ENCODE measurements at regions not wholly inside any gene's neighbourhood (a gene's known extent, or its start where the extent isn't known, plus 50 kb on each side); places are given as distances from the start of the nearest gene placed in this dataset.

DNA sequence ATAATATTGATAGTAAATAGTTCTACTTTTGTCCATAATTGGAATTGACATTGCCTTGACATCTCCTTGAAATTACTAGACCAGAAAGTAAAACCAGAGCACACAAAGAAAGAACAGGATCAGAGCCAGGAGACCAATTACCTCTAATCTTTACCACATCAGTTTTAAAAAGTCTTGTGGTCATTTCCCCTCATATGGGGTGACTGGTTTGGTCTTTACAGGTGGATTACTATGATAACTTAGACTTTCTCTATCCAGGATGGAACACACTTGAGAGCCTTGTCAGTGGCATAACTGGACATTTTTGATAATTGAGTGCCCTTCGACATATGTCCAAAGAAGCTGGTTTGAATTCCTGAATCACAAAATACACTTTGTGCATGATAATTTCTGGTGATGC is 1148.1 kb upstream of the NCAM2 start:
- TF ChIP-seq POLR2A (IDR thresholded peaks at IDR 0.05; ENCODE audit: low read length), result no peak
- TF ChIP-seq GATA1 (IDR thresholded peaks at IDR 0.05; ENCODE audit: low read depth, low read length), result no peak
